GM12878 (cell line): ENCODE measurements at regions not wholly inside any gene's neighbourhood (a gene's known extent, or its start where the extent isn't known, plus 50 kb on each side); places are given as distances from the start of the nearest gene placed in this dataset.
A peak's percentile ranks its signal among the peaks of the same experiment; 100 is the strongest.

ENCODE experiments used
- BMI1 ChIP-seq: fragments of 450-650 bp; IDR thresholded peaks from 2 replicates; pipeline ENCODE4 v1.6.1; 2016; ENCODE audit warnings: mild to moderate bottlenecking, moderate library complexity, borderline replicate concordance
- CBX3 ChIP-seq: fragments of 200-600 bp; sonication (generic); IDR thresholded peaks from 2 replicates; pipeline ENCODE4 v1.6.1; 2016; ENCODE audit warnings: low read depth, borderline replicate concordance
- CEBPB ChIP-seq, 2 experiments: fragments of 150-350 bp in 1 of 2; IDR thresholded peaks; 2 replicates each; pipeline ENCODE4 v1.6.1; 2012 to 2014; ENCODE audit warnings: low read depth in 2 of 2, low read length in 2 of 2, borderline replicate concordance in 1 of 2, inconsistent platforms in 1 of 2
- EZH2 ChIP-seq: IDR thresholded peaks from 2 replicates; pipeline ENCODE4 v1.6.1; 2012; ENCODE audit warnings: low read depth, mild to moderate bottlenecking, control low read depth, inconsistent platforms, low read length, borderline replicate concordance; ENCODE audit not compliant: control insufficient read depth
- HDGF ChIP-seq: fragments of 450-650 bp; IDR thresholded peaks from 2 replicates; pipeline ENCODE4 v1.6.1; 2016; ENCODE audit warnings: antibody characterized with exemption
- IRF3 ChIP-seq: fragments of 450-650 bp; IDR thresholded peaks from 2 replicates; pipeline ENCODE4 v1.6.1; 2014; ENCODE audit warnings: mild to moderate bottlenecking
- KLF5 ChIP-seq: fragments of 450-650 bp; IDR thresholded peaks from 2 replicates; pipeline ENCODE4 v1.6.1; 2014; ENCODE audit warnings: mild to moderate bottlenecking; ENCODE audit not compliant: partially characterized antibody
- MLLT1 ChIP-seq: fragments of 450-650 bp; IDR thresholded peaks from 2 replicates; pipeline ENCODE4 v1.6.1; 2016; ENCODE audit warnings: mild to moderate bottlenecking
- NFXL1 ChIP-seq: fragments of 450-650 bp; IDR thresholded peaks from 2 replicates; pipeline ENCODE4 v1.6.1; 2017; ENCODE audit warnings: antibody characterized with exemption, mild to moderate bottlenecking, borderline replicate concordance
- NFYB ChIP-seq: IDR thresholded peaks from 2 replicates; pipeline ENCODE4 v1.6.1; 2011; ENCODE audit warnings: low read depth, mild to moderate bottlenecking, low read length, improper control_type of control experiment, moderate library complexity; ENCODE audit not compliant: insufficient read depth
- POLR2AphosphoS2 ChIP-seq: IDR thresholded peaks from 2 replicates; pipeline ENCODE4 v1.6.1; 2011; ENCODE audit warnings: low read depth, mild to moderate bottlenecking, low read length, improper control_type of control experiment, moderate library complexity
- RBBP5 ChIP-seq: fragments of 200-600 bp; sonication (generic); conservative IDR thresholded peaks from 2 replicates; pipeline ENCODE4 v1.6.1; 2016
- REST ChIP-seq: IDR thresholded peaks from 2 replicates; pipeline ENCODE4 v1.6.1; 2012; ENCODE audit warnings: mild to moderate bottlenecking, low read depth, low read length
- SMARCA5 ChIP-seq: fragments of 450-650 bp; IDR thresholded peaks from 2 replicates; pipeline ENCODE4 v1.6.1; 2017; ENCODE audit warnings: mild to moderate bottlenecking
- WRNIP1 ChIP-seq: IDR thresholded peaks from 2 replicates; pipeline ENCODE4 v1.6.1; 2011; ENCODE audit warnings: low read depth, low read length, improper control_type of control experiment, borderline replicate concordance
- ZBTB33 ChIP-seq: fragments of 450-650 bp; IDR thresholded peaks from 2 replicates; pipeline ENCODE4 v1.6.1; 2017; ENCODE audit warnings: mild to moderate bottlenecking
- ZNF24 ChIP-seq: fragments of 450-650 bp; IDR thresholded peaks from 2 replicates; pipeline ENCODE4 v1.6.1; 2017; ENCODE audit warnings: antibody characterized with exemption, mild to moderate bottlenecking
- ZNF687 ChIP-seq: fragments of 450-650 bp; IDR thresholded peaks from 2 replicates; pipeline ENCODE4 v1.6.1; 2017; ENCODE audit warnings: mild to moderate bottlenecking, moderate library complexity

- TF ChIP-seq REST (no peak; the same call in 1 of the 2 replicates), RBBP5 (no peak), POLR2AphosphoS2 (no peak), HDGF (no peak), EZH2 (no peak), MLLT1 (peak; percentile 90), ZNF687 (peak; percentile 94), NFYB (no peak), IRF3 (no peak), KLF5 (peak; percentile 88), BMI1 (peak; percentile 72; the same call in 1 of the 2 replicates), ZBTB33 (no peak), NFXL1 (no peak), SMARCA5 (no peak), CBX3 (no peak), WRNIP1 (0 out of 2 replicates have a peak, but pooled peaks have one; percentile 93), CEBPB (IDR thresholded peaks at IDR 0.05; ENCODE audit: borderline replicate concordance in 1 of 2, low read depth in 2 of 2, low read length in 2 of 2) (peak in 1 of 2 experiments; percentile 91; a peak in 2 of 4 replicates), ZNF24 (peak; percentile 91)
- TF ChIP-seq, all 136 proteins: peak for 78
These were observed 151.3 kb upstream of the ADO start (continued) for GRCh38 chr10:62653254-62653653.
